Activated T-cell treated with anti-CD3 and anti-CD28 coated beads, Interleukin-2, amount 50 U/mL, for 72 hours (primary cell): ENCODE measurements at regions not wholly inside any gene's neighbourhood (a gene's known extent, or its start where the extent isn't known, plus 50 kb on each side); places are given as distances from the start of the nearest gene placed in this dataset.

Experiments used
- ATAC-seq, 2 donors: fragments of 150-1000 bp; cut with Tn5 transposase; replicated peaks in 1 of 2; 2 replicates each; pipeline ENCODE4 v1.10.0; 2021; ENCODE audit warnings: moderate library complexity in 2 of 2, mild to moderate bottlenecking in 1 of 2
- DNase-seq, 2 donors: peaks; one replicate each; pipeline ENCODE4 v3.0.0; 2021 to 2022; ENCODE audit warnings: mixed read lengths in 1 of 2
- H3K27ac Mint-ChIP-seq: one replicate; pipeline ENCODE4 v1.8.0; 2022; ENCODE audit warnings: mild to moderate bottlenecking, moderate library complexity, mixed read lengths
- H3K27me3 Mint-ChIP-seq: one replicate; pipeline ENCODE4 v1.8.0; 2022; ENCODE audit warnings: low read depth, mixed read lengths
- H3K36me3 Mint-ChIP-seq, 2 donors: one replicate each; pipeline ENCODE4 v1.8.0; 2022; ENCODE audit warnings: mixed read lengths in 2 of 2, mild to moderate bottlenecking in 1 of 2; ENCODE audit not compliant: insufficient read depth in 2 of 2
- H3K4me1 Mint-ChIP-seq: one replicate; pipeline ENCODE4 v1.8.0; 2022; ENCODE audit warnings: low read depth, mixed read lengths
- H3K4me3 Mint-ChIP-seq, 2 donors: one replicate each; pipeline ENCODE4 v1.8.0; 2022; ENCODE audit warnings: mild to moderate bottlenecking in 2 of 2, mixed read lengths in 2 of 2, moderate library complexity in 2 of 2
- H3K9me3 Mint-ChIP-seq, 2 donors: one replicate each; pipeline ENCODE4 v1.8.0; 2022; ENCODE audit warnings: mixed read lengths in 2 of 2

GRCh38 chr13:65844266-65844841 is 1385.8 kb downstream of the PCDH9 start:
- no peaks in the 10 kb centered on the region for H3K4me1 Mint-ChIP-seq
- ATAC-seq (no peak), DNase-seq (no peak)
- H3K9me3 Mint-ChIP-seq, result peaks cover 5 to 12% of the 10 kb centered on the region in 2 donors
- H3K27me3 Mint-ChIP-seq, result no peaks in the 10 kb centered on the region
- peaks cover 0 to 3% of the 10 kb centered on the region in 2 donors for H3K36me3 Mint-ChIP-seq
- no peak overlapping the region for H3K4me3 Mint-ChIP-seq
- H3K27ac Mint-ChIP-seq, result no peak overlapping the region

- ATAC-seq (no peak), DNase-seq (no peak)
- H3K36me3 Mint-ChIP-seq, result peaks cover 0 to 3% of the 10 kb centered on the region in 2 donors
- no peak overlapping the region for H3K4me3 Mint-ChIP-seq
- no peaks in the 10 kb centered on the region for H3K4me1 Mint-ChIP-seq
- H3K9me3 Mint-ChIP-seq, result peaks cover 5 to 10% of the 10 kb centered on the region in 2 donors
- H3K27me3 Mint-ChIP-seq, result no peaks in the 10 kb centered on the region
- no peak overlapping the region for H3K27ac Mint-ChIP-seq
These were observed 1386.8 kb downstream of the PCDH9 start for GRCh38 chr13:65843314-65843731.

- ATAC-seq (no peak), DNase-seq (no peak)
- Mint-ChIP-seq H3K27ac (no peak overlapping the region), H3K27me3 (no peaks in the 10 kb centered on the region), H3K4me1 (no peaks in the 10 kb centered on the region), H3K9me3 (peaks cover 5 to 10% of the 10 kb centered on the region in 2 donors), H3K4me3 (no peak overlapping the region), H3K36me3 (peaks cover 0 to 3% of the 10 kb centered on the region in 2 donors)
These were observed 1389.0 kb downstream of the PCDH9 start for GRCh38 chr13:65841156-65841555.

- H3K27me3 Mint-ChIP-seq, result no peaks in the 10 kb centered on the region
- peaks cover 3 to 6% of the 10 kb centered on the region in 2 donors for H3K9me3 Mint-ChIP-seq
- no peaks in the 10 kb centered on the region for H3K36me3 Mint-ChIP-seq
- no peaks in the 10 kb centered on the region for H3K4me1 Mint-ChIP-seq
- H3K27ac Mint-ChIP-seq, result no peak overlapping the region
- DNase-seq, result no peak
- no peak for ATAC-seq
- no peak overlapping the region for H3K4me3 Mint-ChIP-seq
These were observed 1394.1 kb downstream of the PCDH9 start for GRCh38 chr13:65836066-65836465.

GRCh38 chr13:65834897-65835296 is 1395.2 kb downstream of the PCDH9 start:
- Mint-ChIP-seq H3K36me3 (no peaks in the 10 kb centered on the region), H3K4me1 (no peaks in the 10 kb centered on the region), H3K27ac (no peak overlapping the region), H3K9me3 (peaks cover 3 to 6% of the 10 kb centered on the region in 2 donors), H3K4me3 (no peak overlapping the region), H3K27me3 (no peaks in the 10 kb centered on the region)
- no peak for DNase-seq
- ATAC-seq, result no peak

- peaks cover 0 to 3% of the 10 kb centered on the region in 2 donors for H3K9me3 Mint-ChIP-seq
- H3K27me3 Mint-ChIP-seq, result no peaks in the 10 kb centered on the region
- ATAC-seq (no peak), DNase-seq (no peak)
- no peaks in the 10 kb centered on the region for H3K4me1 Mint-ChIP-seq
- H3K27ac Mint-ChIP-seq, result no peak overlapping the region
- H3K4me3 Mint-ChIP-seq, result no peak overlapping the region
- no peaks in the 10 kb centered on the region for H3K36me3 Mint-ChIP-seq
These were observed 1399.5 kb downstream of the PCDH9 start for GRCh38 chr13:65830411-65831205.

- Mint-ChIP-seq H3K9me3 (peaks cover 0 to 6% of the 10 kb centered on the region in 2 donors), H3K36me3 (no peaks in the 10 kb centered on the region), H3K4me1 (no peaks in the 10 kb centered on the region), H3K27ac (no peak overlapping the region), H3K27me3 (no peaks in the 10 kb centered on the region), H3K4me3 (no peak overlapping the region)
- DNase-seq (no peak), ATAC-seq (no peak)
These were observed 1400.7 kb downstream of the PCDH9 start for GRCh38 chr13:65829241-65830008.

- Mint-ChIP-seq H3K9me3 (peaks cover 5 to 6% of the 10 kb centered on the region in 2 donors), H3K27ac (no peak overlapping the region), H3K36me3 (no peaks in the 10 kb centered on the region), H3K4me1 (no peaks in the 10 kb centered on the region), H3K4me3 (no peak overlapping the region), H3K27me3 (no peaks in the 10 kb centered on the region)
- ATAC-seq (no peak), DNase-seq (no peak)
These were observed 1403.5 kb downstream of the PCDH9 start for GRCh38 chr13:65826657-65827056.

- Mint-ChIP-seq H3K27ac (no peak overlapping the region), H3K4me1 (no peaks in the 10 kb centered on the region), H3K27me3 (no peaks in the 10 kb centered on the region), H3K9me3 (peaks cover 5 to 6% of the 10 kb centered on the region in 2 donors), H3K36me3 (no peaks in the 10 kb centered on the region), H3K4me3 (no peak overlapping the region)
- ATAC-seq, result no peak
- no peak for DNase-seq
These were observed 1405.1 kb downstream of the PCDH9 start for GRCh38 chr13:65825039-65825438.

GRCh38 chr13:65808061-65808460 is 1422.1 kb downstream of the PCDH9 start:
- H3K27ac Mint-ChIP-seq, result no peak overlapping the region
- peaks cover 2 to 5% of the 10 kb centered on the region in 2 donors for H3K9me3 Mint-ChIP-seq
- no peaks in the 10 kb centered on the region for H3K27me3 Mint-ChIP-seq
- H3K4me3 Mint-ChIP-seq, result no peak overlapping the region
- DNase-seq, result no peak
- peaks cover 0 to 1% of the 10 kb centered on the region in 2 donors for H3K36me3 Mint-ChIP-seq
- no peak for ATAC-seq
- no peaks in the 10 kb centered on the region for H3K4me1 Mint-ChIP-seq

- Mint-ChIP-seq H3K4me3 (no peak overlapping the region), H3K36me3 (peaks cover 0 to 1% of the 10 kb centered on the region in 2 donors), H3K9me3 (peaks cover 0 to 2% of the 10 kb centered on the region in 2 donors), H3K27me3 (no peaks in the 10 kb centered on the region), H3K4me1 (no peaks in the 10 kb centered on the region), H3K27ac (no peak overlapping the region)
- DNase-seq (no peak), ATAC-seq (no peak)
These were observed 1426.4 kb downstream of the PCDH9 start for GRCh38 chr13:65803530-65804392.

GRCh38 chr13:65789815-65790214 is 1440.3 kb downstream of the PCDH9 start:
- ATAC-seq (no peak), DNase-seq (no peak)
- no peaks in the 10 kb centered on the region for H3K27me3 Mint-ChIP-seq
- H3K9me3 Mint-ChIP-seq, result peaks cover 8 to 10% of the 10 kb centered on the region in 2 donors
- no peaks in the 10 kb centered on the region for H3K4me1 Mint-ChIP-seq
- H3K27ac Mint-ChIP-seq, result no peak overlapping the region
- H3K4me3 Mint-ChIP-seq, result no peak overlapping the region
- peaks cover 0 to 3% of the 10 kb centered on the region in 2 donors for H3K36me3 Mint-ChIP-seq
